ENCODE measurements at regions not wholly inside any gene's neighbourhood (a gene's known extent, or its start where the extent isn't known, plus 50 kb on each side); places are given as distances from the start of the nearest gene placed in this dataset.
"Not testable (repeated sequence)": the region's sequence is repeated elsewhere in the genome, so short reads cannot be mapped to it uniquely, and the experiment has no call there.

DNA sequence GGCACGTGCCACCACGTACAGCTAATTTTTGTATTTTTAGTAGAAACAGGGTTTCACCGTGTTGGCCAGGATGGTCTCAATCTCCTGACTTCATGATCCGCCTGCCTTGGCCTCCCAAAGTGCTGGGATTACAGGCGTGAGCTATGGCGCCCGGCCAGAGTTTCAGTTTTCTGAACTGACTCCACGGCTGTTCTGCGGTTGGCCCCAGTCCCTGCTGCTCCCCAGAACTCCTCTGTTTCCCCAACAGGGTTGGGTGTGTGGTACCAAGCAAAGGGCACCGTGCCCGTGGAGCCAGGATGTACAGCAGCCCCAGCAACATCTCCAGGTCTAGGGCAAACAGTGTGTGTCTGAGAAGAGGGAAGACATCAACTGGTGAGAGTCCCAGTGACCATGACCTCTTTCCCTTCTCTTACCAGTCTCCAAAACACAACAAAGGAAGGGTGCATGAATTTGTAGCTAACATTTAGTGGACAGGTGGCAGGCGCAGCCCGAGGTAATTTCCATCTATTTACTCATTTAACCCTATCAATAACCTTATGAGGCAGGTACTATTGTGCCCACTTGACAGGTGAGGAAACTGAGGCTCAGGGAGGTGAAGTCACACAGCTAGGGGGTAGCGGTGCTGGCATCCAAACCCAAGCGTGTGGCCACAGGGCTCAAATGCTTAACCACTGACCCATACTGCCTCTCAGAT, 57.0 kb upstream of the RBFOX2 start:
- no peaks in the 10 kb centered on the region for H3K9me3 Mint-ChIP-seq (ENCODE audit: unreplicated experiment)
- no peak for DNase-seq (ENCODE audit: unreplicated experiment)
- H3K36me3 Mint-ChIP-seq (ENCODE audit: insufficient read depth, unreplicated experiment) = no peaks in the 10 kb centered on the region
- no TSS peak for BruUV-seq (replicated peaks)
- peaks cover 6% of the 10 kb centered on the region for H3K4me1 Mint-ChIP-seq (ENCODE audit: insufficient read depth, unreplicated experiment)
- intact Hi-C loops (cut with micrococcal nuclease) = no loop called here
- TF ChIP-seq, protein P1, sequence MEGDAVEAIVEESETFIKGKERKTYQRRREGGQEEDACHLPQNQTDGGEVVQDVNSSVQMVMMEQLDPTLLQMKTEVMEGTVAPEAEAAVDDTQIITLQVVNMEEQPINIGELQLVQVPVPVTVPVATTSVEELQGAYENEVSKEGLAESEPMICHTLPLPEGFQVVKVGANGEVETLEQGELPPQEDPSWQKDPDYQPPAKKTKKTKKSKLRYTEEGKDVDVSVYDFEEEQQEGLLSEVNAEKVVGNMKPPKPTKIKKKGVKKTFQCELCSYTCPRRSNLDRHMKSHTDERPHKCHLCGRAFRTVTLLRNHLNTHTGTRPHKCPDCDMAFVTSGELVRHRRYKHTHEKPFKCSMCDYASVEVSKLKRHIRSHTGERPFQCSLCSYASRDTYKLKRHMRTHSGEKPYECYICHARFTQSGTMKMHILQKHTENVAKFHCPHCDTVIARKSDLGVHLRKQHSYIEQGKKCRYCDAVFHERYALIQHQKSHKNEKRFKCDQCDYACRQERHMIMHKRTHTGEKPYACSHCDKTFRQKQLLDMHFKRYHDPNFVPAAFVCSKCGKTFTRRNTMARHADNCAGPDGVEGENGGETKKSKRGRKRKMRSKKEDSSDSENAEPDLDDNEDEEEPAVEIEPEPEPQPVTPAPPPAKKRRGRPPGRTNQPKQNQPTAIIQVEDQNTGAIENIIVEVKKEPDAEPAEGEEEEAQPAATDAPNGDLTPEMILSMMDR (IDR thresholded peaks at IDR 0.05; ENCODE audit: unreplicated experiment) = no peak
- ChIA-PET CTCF (interaction anchor here (0.7 to 6.1 kb wide), 2 partner anchors 17 to 20 kb away, joined by 3 to 47 read pairs; no protein-coding TSS in a partner anchor), POLR2A (interaction anchor here (0.7 kb wide), 1 partner anchor 57 kb away, joined by 4 read pairs; the partner anchor contains the start of gene RBFOX2)
- no peak overlapping the region for H3K27ac Mint-ChIP-seq (ENCODE audit: low read depth, unreplicated experiment)
- H3K4me3 Mint-ChIP-seq (ENCODE audit: unreplicated experiment) = no peak overlapping the region
- no peaks in the 10 kb centered on the region for H3K27me3 Mint-ChIP-seq (ENCODE audit: insufficient read depth, unreplicated experiment)

DNA sequence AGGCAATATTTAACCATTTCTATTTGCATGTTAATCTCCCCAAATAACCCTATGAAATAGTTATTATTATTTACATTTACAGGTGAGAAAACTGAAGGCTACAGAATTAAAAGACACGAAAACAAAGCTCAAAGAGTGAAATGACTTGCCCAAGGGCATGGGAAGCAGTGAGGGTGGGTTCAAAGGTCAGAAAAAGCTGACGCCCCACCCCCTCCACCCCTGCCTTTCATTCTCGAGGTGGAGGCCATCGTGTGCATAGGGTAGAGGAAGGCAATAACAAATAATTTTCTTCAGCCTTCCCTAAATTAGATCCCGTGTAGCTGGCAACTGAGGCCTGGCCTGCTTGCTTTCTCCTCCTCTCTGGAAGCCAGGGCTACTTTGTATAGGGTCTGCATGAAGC, 56.1 kb upstream of the RBFOX2 start:
- BruUV-seq (replicated peaks) = no TSS peak
- DNase-seq (ENCODE audit: unreplicated experiment) = no peak
- H3K36me3 Mint-ChIP-seq (ENCODE audit: insufficient read depth, unreplicated experiment) = no peaks in the 10 kb centered on the region
- no peak overlapping the region for H3K4me3 Mint-ChIP-seq (ENCODE audit: unreplicated experiment)
- POLR2A ChIA-PET = no interaction called here
- TF ChIP-seq, protein P1 (IDR thresholded peaks at IDR 0.05; ENCODE audit: unreplicated experiment) = no peak
- intact Hi-C loops (cut with micrococcal nuclease) = no loop called here
- no peaks in the 10 kb centered on the region for H3K9me3 Mint-ChIP-seq (ENCODE audit: unreplicated experiment)
- H3K4me1 Mint-ChIP-seq (ENCODE audit: insufficient read depth, unreplicated experiment) = peaks cover 6% of the 10 kb centered on the region
- no peak overlapping the region for H3K27ac Mint-ChIP-seq (ENCODE audit: low read depth, unreplicated experiment)
- no peaks in the 10 kb centered on the region for H3K27me3 Mint-ChIP-seq (ENCODE audit: insufficient read depth, unreplicated experiment)
- CTCF ChIA-PET = interaction anchor here (0.6 to 6.1 kb wide), 3 partner anchors 16 to 80 kb away, joined by 3 to 47 read pairs (median 4); no protein-coding TSS in a partner anchor

DNA sequence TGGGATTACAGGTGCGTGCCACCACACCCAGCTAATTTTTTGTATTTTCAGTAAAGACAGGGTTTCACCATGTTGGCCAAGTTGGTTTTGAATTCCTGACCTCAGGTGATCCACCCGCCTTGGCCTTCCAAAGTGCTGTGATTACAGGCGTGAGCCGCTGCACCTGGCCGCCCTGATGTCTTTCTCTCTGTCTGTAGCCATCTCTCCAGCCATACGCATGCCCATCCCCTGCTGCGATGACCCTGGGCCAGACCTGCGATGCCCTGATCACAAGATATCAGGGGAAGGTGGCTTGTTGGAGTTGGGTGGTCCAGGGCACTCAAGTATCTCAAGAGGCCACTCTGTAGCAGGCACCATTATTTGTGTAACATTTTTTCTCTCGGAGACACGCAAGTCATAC, 54.4 kb upstream of the RBFOX2 start:
- Mint-ChIP-seq H3K27me3 (ENCODE audit: insufficient read depth, unreplicated experiment) (no peaks in the 10 kb centered on the region), H3K27ac (ENCODE audit: low read depth, unreplicated experiment) (no peak overlapping the region), H3K4me3 (ENCODE audit: unreplicated experiment) (no peak overlapping the region), H3K36me3 (ENCODE audit: insufficient read depth, unreplicated experiment) (no peaks in the 10 kb centered on the region), H3K9me3 (ENCODE audit: unreplicated experiment) (no peaks in the 10 kb centered on the region), H3K4me1 (ENCODE audit: insufficient read depth, unreplicated experiment) (peaks cover under 1% of the 10 kb centered on the region)
- intact Hi-C loops (cut with micrococcal nuclease) = no loop called here
- POLR2A ChIA-PET = no interaction called here
- no TSS peak for BruUV-seq (replicated peaks)
- TF ChIP-seq, protein P1 (IDR thresholded peaks at IDR 0.05; ENCODE audit: unreplicated experiment) = no peak
- CTCF ChIA-PET = interaction anchor here (0.7 to 6.1 kb wide), 4 partner anchors 17 to 41 kb away, joined by 3 to 47 read pairs (median 4); no protein-coding TSS in a partner anchor
- no peak for DNase-seq (ENCODE audit: unreplicated experiment)

DNA sequence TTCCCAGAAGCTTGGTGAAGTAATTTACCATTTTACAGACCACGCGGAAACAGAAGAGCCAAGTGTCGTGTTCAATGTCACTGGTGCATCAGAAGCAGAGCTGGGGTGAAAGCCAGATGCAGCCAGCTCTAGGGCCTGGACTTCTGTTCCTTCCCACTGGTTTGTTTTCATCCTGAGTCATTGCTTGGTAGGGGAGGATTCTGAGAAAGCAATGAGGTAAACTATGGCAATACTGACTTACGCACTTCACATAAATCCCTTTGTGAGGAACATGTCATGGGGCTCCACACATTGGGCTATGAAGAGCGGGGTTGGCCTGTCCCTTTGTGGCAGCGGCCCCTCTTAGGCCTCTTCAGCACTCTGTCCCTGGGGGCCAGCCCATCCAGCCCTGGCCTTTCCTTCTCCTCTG, 52.4 kb upstream of the RBFOX2 start:
- intact Hi-C loops (cut with micrococcal nuclease) = no loop called here
- no peak for DNase-seq (ENCODE audit: unreplicated experiment)
- Mint-ChIP-seq H3K27ac (ENCODE audit: low read depth, unreplicated experiment) (no peak overlapping the region), H3K9me3 (ENCODE audit: unreplicated experiment) (no peaks in the 10 kb centered on the region), H3K4me3 (ENCODE audit: unreplicated experiment) (no peak overlapping the region), H3K4me1 (ENCODE audit: insufficient read depth, unreplicated experiment) (peaks cover 5% of the 10 kb centered on the region), H3K36me3 (ENCODE audit: insufficient read depth, unreplicated experiment) (no peaks in the 10 kb centered on the region), H3K27me3 (ENCODE audit: insufficient read depth, unreplicated experiment) (no peaks in the 10 kb centered on the region)
- TF ChIP-seq, protein P1 (IDR thresholded peaks at IDR 0.05; ENCODE audit: unreplicated experiment) = no peak
- POLR2A ChIA-PET = no interaction called here
- no TSS peak for BruUV-seq (replicated peaks)
- CTCF ChIA-PET = interaction anchor here (6.1 kb wide), 1 partner anchor 15 kb away, joined by 47 read pairs; no protein-coding TSS in a partner anchor

DNA sequence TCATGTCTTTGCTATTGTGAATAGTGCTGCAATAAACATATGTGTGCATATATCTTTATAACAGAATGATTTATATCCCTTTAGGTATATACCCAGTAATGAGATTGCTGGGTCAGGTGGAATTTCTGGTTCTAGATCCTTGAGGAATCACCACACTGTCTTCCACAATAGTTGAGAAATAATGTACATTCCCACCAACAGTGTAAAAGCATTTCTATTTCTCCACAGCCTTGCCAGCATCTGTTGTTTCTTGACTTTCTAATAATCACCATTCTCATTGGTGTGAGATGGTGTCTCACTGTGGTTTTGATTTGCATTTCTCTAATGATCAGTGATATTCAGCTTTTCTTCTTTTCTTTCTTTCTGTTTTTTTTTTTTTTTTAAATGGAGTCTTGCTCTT, 51.7 kb upstream of the RBFOX2 start:
- intact Hi-C loops (cut with micrococcal nuclease); DNase-seq (ENCODE audit: unreplicated experiment); H3K4me1 Mint-ChIP-seq (ENCODE audit: insufficient read depth, unreplicated experiment); H3K9me3 Mint-ChIP-seq (ENCODE audit: unreplicated experiment); POLR2A ChIA-PET; H3K36me3 Mint-ChIP-seq (ENCODE audit: insufficient read depth, unreplicated experiment); H3K27me3 Mint-ChIP-seq (ENCODE audit: insufficient read depth, unreplicated experiment); BruUV-seq (replicated peaks); H3K4me3 Mint-ChIP-seq (ENCODE audit: unreplicated experiment); H3K27ac Mint-ChIP-seq (ENCODE audit: low read depth, unreplicated experiment): not testable (repeated sequence)
- CTCF ChIA-PET = interaction anchor here (6.1 kb wide), 1 partner anchor 14 kb away, joined by 47 read pairs; no protein-coding TSS in a partner anchor

Data from MCF 10A (cell line).